GM19239 (cell line): ENCODE measurements at regions not wholly inside any gene's neighbourhood (a gene's known extent, or its start where the extent isn't known, plus 50 kb on each side); places are given as distances from the start of the nearest gene placed in this dataset.
"Not testable (repeated sequence)": the region's sequence is repeated elsewhere in the genome, so short reads cannot be mapped to it uniquely, and the experiment has no call there.

Source experiments
- DNase-seq: peaks from one replicate; pipeline ENCODE4 v3.0.0; 2011; ENCODE audit warnings: low spot score; ENCODE audit not compliant: insufficient read length
- FAIRE-seq: peaks from 2 replicates; lab custom pipeline; 2011; peaks lifted over from hg19 to GRCh38; lab: Jason Lieb, UNC

- no peak for DNase-seq
- no peak for FAIRE-seq
Measured at GRCh38 chr2:129812654-129813053, 166.8 kb upstream of the RAB6C start.

DNA sequence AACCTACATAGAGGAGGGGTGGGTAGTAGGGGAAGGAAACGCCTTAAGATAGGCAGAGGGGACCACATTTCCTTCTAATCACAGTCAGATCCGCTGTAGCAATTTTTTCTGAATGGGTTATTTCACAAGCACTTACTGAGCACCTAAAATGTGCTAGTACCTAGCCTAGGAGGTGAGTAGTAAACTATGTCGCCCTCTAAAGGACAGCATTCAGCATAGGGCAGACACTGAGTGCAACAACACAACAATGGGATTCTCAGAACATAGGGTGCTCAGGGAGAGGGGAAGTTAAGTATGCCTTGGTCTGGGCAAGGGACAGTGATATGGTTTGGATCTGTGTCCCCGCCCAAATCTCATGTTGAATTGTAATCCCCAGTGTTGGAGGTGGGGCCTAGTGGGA lies 166.1 kb upstream of the RAB6C start:
- DNase-seq: no peak
- FAIRE-seq: no peak

DNA sequence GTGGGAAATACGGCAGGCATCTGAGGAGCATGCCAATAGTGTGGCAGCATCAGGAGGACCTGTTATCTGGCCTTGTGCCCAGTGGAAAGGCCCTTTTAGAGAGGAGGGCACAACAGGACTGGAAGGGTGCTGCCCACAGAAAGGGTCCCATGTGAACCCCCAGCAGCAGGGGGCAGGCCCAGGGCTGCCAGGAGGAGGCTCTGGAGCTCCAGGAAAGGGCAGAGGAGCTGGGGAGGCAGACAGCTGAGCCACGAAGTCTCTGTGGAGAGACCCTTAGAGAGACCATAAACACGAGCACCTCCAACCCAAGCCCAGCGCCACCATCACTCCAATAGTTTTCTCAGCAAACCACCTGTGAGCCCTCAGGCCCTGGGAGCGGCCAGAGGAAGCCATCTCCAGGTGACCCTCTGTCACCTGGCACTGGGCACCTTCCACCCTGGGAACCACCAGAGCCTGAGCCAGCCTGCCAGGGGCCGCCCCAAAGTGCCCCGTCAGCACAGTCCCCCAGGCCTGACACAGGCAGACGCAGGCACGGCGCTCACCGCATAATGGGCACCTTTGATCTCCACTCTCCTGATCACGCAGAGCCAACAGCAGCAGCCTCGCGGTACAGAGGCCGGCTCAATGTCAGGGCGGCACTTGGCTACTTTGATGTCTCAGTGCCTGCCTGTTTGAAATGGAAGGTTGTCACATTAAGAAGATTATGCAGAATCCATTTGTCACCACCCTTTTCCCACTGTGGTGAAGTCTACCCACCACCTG lies 162.5 kb upstream of the RAB6C start:
- DNase-seq (no peak), FAIRE-seq (no peak)

GRCh38 chr2:129819855-129820254 lies 159.6 kb upstream of the RAB6C start:
- no peak for FAIRE-seq
- no peak for DNase-seq

GRCh38 chr2:129820908-129821307 lies 158.6 kb upstream of the RAB6C start:
- FAIRE-seq (no peak), DNase-seq (no peak)

DNA sequence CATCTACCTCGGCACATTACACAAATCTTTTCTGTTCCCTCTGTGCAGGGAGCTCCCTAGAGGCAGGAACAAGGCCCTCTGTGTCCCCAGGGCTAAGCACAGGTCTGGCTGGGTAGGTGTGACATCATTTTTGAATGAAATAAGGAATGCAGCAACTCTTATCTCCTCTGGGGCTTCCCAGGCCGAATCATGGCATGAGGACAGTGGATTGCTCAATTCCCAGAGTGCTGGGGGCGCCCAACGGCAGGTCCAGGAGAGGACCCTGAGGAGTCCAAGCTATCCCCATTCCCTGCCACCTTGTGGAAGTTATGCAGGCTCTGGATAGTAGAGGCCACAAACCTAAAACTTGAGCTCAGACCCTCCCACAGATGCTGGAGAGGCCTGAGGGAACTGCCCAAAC lies 158.0 kb upstream of the RAB6C start:
- FAIRE-seq (no peak), DNase-seq (no peak)

GRCh38 chr2:129823044-129823443 lies 156.4 kb upstream of the RAB6C start:
- FAIRE-seq (no peak), DNase-seq (no peak)

DNA sequence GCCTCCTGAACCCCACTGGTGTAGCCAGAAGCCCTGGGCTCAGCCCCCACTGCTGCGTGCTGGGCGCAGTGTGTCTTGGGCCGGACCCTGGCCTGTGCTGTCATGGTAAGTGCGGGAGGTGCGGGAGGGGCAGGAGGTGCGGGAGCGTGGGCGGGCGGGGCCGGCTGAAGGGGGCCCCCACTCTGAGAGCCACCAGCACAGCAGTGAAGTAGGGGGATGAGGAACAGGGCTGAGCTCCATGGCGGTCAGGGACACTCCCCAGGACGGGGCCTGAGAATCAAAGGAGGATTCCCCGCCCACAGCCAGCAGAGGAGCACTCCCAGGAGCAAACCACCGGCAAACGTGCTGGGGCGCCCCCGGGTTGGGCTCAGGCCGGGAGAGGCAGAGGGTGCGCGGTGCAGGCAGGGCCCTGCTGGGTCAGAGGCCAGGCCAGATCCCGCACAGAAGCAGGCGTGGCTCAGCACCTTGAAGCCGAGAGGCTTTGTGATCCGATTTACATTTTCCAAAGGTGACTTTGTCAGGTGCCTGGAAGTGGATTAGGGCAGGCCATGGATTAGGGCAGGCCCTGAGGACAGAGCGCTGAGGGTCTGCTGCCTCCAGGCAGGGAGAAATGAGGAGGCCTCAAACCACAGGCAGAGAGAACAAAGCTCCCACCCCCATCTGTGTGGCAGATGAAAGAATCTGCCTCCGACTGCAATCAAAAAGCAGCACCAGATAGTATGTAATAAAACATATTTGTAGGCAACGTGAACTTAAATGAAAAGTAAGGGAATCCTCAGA lies 152.0 kb upstream of the RAB6C start:
- DNase-seq (no peak), FAIRE-seq (no peak)

DNA sequence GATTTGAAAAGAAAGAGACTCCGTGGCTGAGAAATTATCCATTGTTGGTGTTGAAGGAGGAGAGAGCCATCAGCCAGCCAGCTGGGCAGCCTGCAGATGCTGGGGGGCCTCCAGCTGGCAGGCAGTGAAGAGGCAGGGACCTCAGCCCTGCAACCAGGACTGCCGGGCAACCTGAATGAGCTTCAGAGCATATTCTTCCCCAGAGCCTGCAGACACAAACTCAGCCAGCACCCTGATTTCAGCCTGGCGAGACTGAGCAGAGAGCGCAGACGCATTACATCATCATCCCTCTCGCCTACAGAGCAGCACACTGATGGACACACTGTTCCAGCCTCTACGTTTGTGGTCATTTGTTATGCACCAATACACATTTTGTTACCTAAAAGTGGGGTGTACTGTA lies 150.7 kb upstream of the RAB6C start:
- FAIRE-seq (no peak), DNase-seq (no peak)

- DNase-seq: no peak
- no peak for FAIRE-seq
Measured at GRCh38 chr2:129829588-129829987, 149.9 kb upstream of the RAB6C start.

DNA sequence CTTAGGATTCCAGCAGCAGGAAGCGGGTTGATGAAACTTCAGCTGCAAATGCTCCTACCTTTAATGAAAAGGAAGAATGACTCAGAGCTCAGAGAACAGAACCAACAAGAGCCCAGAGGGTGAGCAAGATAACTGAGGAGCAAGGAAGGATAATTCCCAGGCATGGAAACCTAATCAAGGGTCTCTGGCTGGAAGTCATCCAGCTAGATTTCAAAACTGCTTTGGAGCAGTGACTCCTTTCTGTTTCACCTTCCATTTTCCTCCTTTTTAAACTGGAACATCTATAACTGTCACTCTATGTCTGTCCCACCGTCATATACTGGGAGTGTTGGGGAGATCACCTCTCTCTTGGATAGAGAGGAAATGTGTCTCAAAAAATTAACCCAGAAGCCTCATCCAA lies 148.4 kb upstream of the RAB6C start:
- DNase-seq: no peak
- FAIRE-seq: no peak

- DNase-seq, FAIRE-seq: not testable (repeated sequence)
Measured at GRCh38 chr2:129833465-129833864, 146.0 kb upstream of the RAB6C start.

- no peak for FAIRE-seq
Measured at GRCh38 chr2:129847043-129847442, 132.4 kb upstream of the RAB6C start.

GRCh38 chr2:129849559-129850160 lies 129.8 kb upstream of the RAB6C start:
- FAIRE-seq (peak; percentile 59), DNase-seq (peak; percentile 15)

More at GRCh38 chr2:129847043-129847442, 132.4 kb upstream of the RAB6C start:
- DNase-seq: no peak

DNA sequence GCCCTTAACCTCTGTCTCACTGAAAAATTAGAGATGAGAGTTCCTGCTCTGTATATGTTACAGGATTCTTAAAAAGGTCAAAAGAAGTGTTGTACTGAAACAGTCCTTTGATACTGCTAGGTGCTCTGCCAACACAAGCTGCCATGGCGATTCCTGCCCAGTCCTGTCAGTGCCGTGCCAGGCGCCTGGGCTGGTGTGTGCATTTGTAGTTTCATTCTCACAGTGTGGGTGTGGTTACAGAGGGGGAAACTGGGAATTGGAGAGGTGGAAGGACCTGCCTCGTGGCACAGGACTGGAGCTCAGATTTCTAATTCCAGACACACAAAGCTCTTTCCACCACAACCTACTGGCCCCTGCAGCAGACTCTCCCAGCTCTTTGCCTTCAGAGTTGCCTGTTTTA lies 122.3 kb upstream of the RAB6C start:
- FAIRE-seq: no peak
- no peak for DNase-seq

DNA sequence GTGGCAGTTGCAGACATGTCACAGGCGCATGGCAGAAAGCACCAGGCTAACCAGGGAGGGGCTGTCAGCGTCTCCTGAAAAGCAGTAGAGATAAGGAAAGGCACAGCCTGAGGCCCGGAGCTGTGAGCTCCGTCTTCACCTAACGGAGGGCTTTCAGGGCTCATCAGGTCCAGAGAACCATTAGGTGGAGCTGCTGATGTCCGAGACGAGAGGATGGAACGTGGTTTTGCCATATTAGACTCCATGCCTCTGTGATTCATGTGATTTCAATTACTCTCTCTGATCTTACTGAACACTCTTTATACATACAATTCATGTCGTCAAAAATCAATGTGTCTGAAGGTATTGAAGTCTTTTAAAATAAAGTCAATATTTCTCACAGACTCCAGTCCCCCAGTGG lies 120.3 kb upstream of the RAB6C start:
- FAIRE-seq: no peak
- DNase-seq: no peak

GRCh38 chr2:129860088-129860487 lies 119.4 kb upstream of the RAB6C start:
- FAIRE-seq: no peak
- DNase-seq: no peak

DNA sequence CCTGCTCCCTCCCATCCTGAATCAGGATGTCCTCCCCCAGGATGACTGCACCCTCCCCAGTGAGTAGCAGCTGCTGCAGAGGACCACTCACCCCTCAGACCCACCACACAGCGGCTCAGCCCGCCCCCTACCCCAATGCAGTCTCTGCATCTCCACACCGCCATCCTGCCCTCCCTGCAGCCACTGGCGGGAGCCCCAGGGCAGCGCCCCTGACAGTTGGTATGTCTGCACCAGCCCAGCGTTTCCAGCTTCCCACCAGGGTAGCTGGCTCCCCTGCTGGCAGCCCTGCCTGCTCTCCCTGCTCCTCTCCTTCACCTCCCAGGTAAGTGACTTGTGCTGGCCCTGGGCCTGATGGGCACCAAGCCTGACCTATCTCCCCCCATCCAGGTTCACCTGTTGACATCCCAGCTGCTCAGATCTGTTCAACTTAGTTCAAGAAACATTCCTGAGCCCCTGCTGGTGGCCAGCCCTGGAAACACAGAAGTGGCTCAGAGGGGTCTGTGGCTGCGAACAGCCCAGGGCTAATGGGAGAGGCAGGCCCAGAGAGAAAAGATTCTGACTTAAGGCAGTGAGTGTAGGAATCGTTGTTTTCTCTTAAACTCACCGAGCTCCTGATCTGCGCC lies 117.7 kb upstream of the RAB6C start:
- FAIRE-seq: no peak
- DNase-seq: no peak

DNA sequence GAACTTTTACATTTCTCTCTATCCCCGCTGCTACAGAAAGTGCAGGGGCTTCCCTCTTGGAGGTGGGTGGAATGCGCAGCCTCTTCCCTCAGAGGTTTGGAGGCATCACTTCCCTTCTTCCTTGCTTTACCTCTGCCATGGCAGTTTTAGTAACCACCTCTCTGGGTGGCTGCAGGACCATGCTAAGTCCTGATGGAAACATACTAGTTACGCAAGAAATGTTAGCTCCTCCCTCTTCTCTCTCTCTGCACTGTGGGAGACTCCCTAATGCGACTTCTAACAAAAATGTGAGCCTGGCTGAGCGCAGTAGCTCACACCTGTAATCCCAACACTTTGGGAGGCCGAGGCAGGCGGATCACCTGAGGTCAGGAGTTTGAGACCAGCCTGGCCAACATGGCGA lies 116.8 kb upstream of the RAB6C start:
- no peak for FAIRE-seq
- no peak for DNase-seq

GRCh38 chr2:129863350-129863749 lies 116.1 kb upstream of the RAB6C start:
- no peak for FAIRE-seq
- DNase-seq: no peak

DNA sequence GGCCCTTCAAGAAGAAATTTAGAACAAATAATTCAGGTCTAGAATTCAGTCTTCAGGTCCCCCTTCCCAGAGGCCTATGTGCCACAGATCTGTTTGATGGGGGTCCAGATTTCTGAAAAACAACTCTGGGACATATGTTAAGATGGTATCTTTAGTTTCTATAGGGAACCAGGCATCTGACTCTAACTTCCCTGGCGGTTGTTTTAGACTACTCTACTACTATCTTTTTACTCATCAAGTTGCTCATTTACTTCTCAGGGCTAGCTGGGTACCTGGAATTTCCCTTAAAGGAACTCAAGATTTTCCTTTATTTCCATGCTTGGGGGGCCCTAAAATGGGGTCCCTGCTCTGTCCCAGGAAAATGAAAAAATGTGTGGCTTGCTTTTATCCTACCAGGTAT lies 114.7 kb upstream of the RAB6C start:
- no peak for DNase-seq
- FAIRE-seq: no peak
